HCT116 (cell line): ENCODE measurements at regions not wholly inside any gene's neighbourhood (a gene's known extent, or its start where the extent isn't known, plus 50 kb on each side); places are given as distances from the start of the nearest gene placed in this dataset.

Experiments
- ATAC-seq: fragments of 200-7000 bp; cut with Tn5 transposase; 2 replicates; pipeline ENCODE4 v1.9.1; 2020; ENCODE audit warnings: mild to moderate bottlenecking, moderate library complexity
- BruUV-seq: library from RNA; stranded (reverse); fragments of 400-500 nt; replicated peaks from 2 replicates; lab custom pipeline; 2021; lab: Mats Ljungman, UMichigan
- CTCF ChIA-PET: fragments of 300-600 bp; sonication (Branson Sonifier 250); formaldehyde crosslinking; loops from one replicate; lab custom pipeline; 2021; ENCODE audit warnings: antibody characterized with exemption; lab: Charles Lee
- POLR2A ChIA-PET: fragments of 300-600, 350-600 bp; sonication (Branson Sonifier 250); formaldehyde crosslinking; loops from one replicate; lab custom pipeline; 2021; ENCODE audit warnings: antibody characterized with exemption; lab: Charles Lee
- RAD21 ChIA-PET, 2 experiments: fragments of 300-600 bp; sonication (Branson Sonifier 250); formaldehyde crosslinking; loops; one replicate each; lab custom pipeline; 2023; ENCODE audit warnings: low total read pairs in 2 of 2; ENCODE audit not compliant: uncharacterized antibody in 2 of 2, unreplicated experiment in 2 of 2, low non-redundant PET in 1 of 2; lab: Charles Lee
- DNase-seq: peaks from one replicate; pipeline ENCODE4 v3.0.0-alpha.2; 2010; ENCODE audit warnings: low read depth, low spot score
- H2AFZ ChIP-seq: fragments of 200-600 bp; shearing (Covaris generic), sonication (generic); 2 replicates; pipeline ENCODE4 v1.6.1; 2017; ENCODE audit warnings: low read depth, mixed run types, mixed read lengths, antibody characterized with exemption, low read length; ENCODE audit not compliant: poor library complexity, severe bottlenecking
- H3K27ac ChIP-seq: 2 replicates; pipeline ENCODE4 v1.5.1; 2012; ENCODE audit warnings: low read depth, low read length
- H3K27me3 ChIP-seq: fragments of 200-600 bp; sonication (generic); 2 replicates; pipeline ENCODE4 v1.6.1; 2016; ENCODE audit warnings: mixed run types, low read length, mixed read lengths; ENCODE audit not compliant: insufficient read depth
- H3K36me3 ChIP-seq, 2 experiments: fragments of 200-500 bp in 1 of 2; fragments of 200-600 bp in 1 of 2; sonication (Bioruptor generic) in 1 of 2; sonication (generic) in 1 of 2; 2 replicates each; pipeline versions ENCODE4 v1.5.1 to v1.6.1; 2014 to 2016; ENCODE audit warnings: low read length in 2 of 2, inconsistent platforms in 1 of 2, mixed read lengths in 1 of 2, mixed run types in 1 of 2; ENCODE audit not compliant: insufficient read depth in 2 of 2, control insufficient read depth in 1 of 2
- H3K4me1 ChIP-seq, 2 experiments: fragments of 200-600 bp in 1 of 2; sonication (generic) in 1 of 2; 2 replicates each; pipeline versions ENCODE4 v1.5.1 to v1.6.1; 2012 to 2017; ENCODE audit warnings: low read length in 2 of 2, inconsistent platforms in 1 of 2, mild to moderate bottlenecking in 1 of 2, mixed read lengths in 1 of 2, mixed run types in 1 of 2, moderate library complexity in 1 of 2; ENCODE audit not compliant: insufficient read depth in 2 of 2, control insufficient read depth in 1 of 2
- H3K4me2 ChIP-seq: fragments of 200-600 bp; sonication (generic); 2 replicates; pipeline ENCODE4 v1.6.1; 2017; ENCODE audit warnings: mixed run types, low read length, mixed read lengths
- H3K4me3 ChIP-seq, 2 experiments: fragments of 200-600 bp in 1 of 2; sonication (generic) in 1 of 2; replicated peaks in 1 of 2; 2 replicates each; pipeline ENCODE4 v1.5.1; 2011 to 2016; ENCODE audit warnings: low read length in 2 of 2, control low read depth in 1 of 2, low read depth in 1 of 2, mild to moderate bottlenecking in 1 of 2, mixed read lengths in 1 of 2, mixed run types in 1 of 2
- H3K79me2 ChIP-seq: fragments of 200-600 bp; sonication (generic); 2 replicates; pipeline ENCODE4 v1.6.1; 2017; ENCODE audit warnings: mild to moderate bottlenecking, mixed run types, low read length, moderate library complexity, mixed read lengths; ENCODE audit not compliant: insufficient read depth
- H3K9ac ChIP-seq: fragments of 200-600 bp; sonication (generic); 2 replicates; pipeline ENCODE4 v1.6.1; 2016; ENCODE audit warnings: low read length, mixed read lengths
- H3K9me2 ChIP-seq: fragments of 200-600 bp; sonication (generic), shearing (Covaris generic); 2 replicates; pipeline ENCODE4 v1.6.1; 2017; ENCODE audit warnings: mixed run types, mild to moderate bottlenecking, moderate library complexity; ENCODE audit not compliant: insufficient read depth
- H3K9me3 ChIP-seq, 2 experiments: fragments of 200-500 bp in 1 of 2; fragments of 200-600 bp in 1 of 2; sonication (Bioruptor generic) in 1 of 2; sonication (generic) in 1 of 2; 2 replicates each; pipeline ENCODE4 v1.6.1; 2014 to 2017; ENCODE audit warnings: low read length in 2 of 2, mixed read lengths in 2 of 2, inconsistent platforms in 1 of 2, low read depth in 1 of 2, mild to moderate bottlenecking in 1 of 2, mixed run types in 1 of 2, moderate library complexity in 1 of 2; ENCODE audit not compliant: control insufficient read depth in 1 of 2, insufficient read depth in 1 of 2
- H4K20me1 ChIP-seq: fragments of 200-600 bp; sonication (generic), shearing (Covaris generic); 2 replicates; pipeline ENCODE4 v1.6.1; 2017; ENCODE audit warnings: mixed run types, mild to moderate bottlenecking, moderate library complexity; ENCODE audit not compliant: insufficient read depth
- CBX3 ChIP-seq: IDR thresholded peaks from 2 replicates; pipeline ENCODE4 v1.6.1; 2012; ENCODE audit warnings: low read depth
- CEBPB ChIP-seq: IDR thresholded peaks from 2 replicates; pipeline ENCODE4 v1.6.1; 2012; ENCODE audit warnings: low read depth
- EZH2phosphoT487 ChIP-seq: fragments of 200-600 bp; IDR thresholded peaks from 2 replicates; pipeline ENCODE4 v1.6.1; 2018; ENCODE audit warnings: antibody characterized with exemption, borderline replicate concordance
- FOSL1 ChIP-seq: IDR thresholded peaks from 2 replicates; pipeline ENCODE4 v1.6.1; 2012; ENCODE audit warnings: low read depth
- POLR2A ChIP-seq: IDR thresholded peaks from 2 replicates; pipeline ENCODE4 v1.7.0; 2011; ENCODE audit warnings: borderline replicate concordance; ENCODE audit not compliant: insufficient read depth, insufficient read length; ENCODE audit errors: extremely low read depth
- SRF ChIP-seq: IDR thresholded peaks from 2 replicates; pipeline ENCODE4 v1.6.1; 2012; ENCODE audit warnings: low read depth
- TCF7L2 ChIP-seq: IDR thresholded peaks from 2 replicates; pipeline ENCODE4 v1.7.0; 2011; ENCODE audit warnings: borderline replicate concordance, inconsistent platforms; ENCODE audit not compliant: insufficient read depth, insufficient read length; ENCODE audit errors: extremely low read depth
- ZNF274 ChIP-seq: fragments of 200-500 bp; sonication (Bioruptor generic); IDR thresholded peaks from 2 replicates; pipeline ENCODE4 v1.6.1; 2014; ENCODE audit warnings: mild to moderate bottlenecking, low read depth, low read length, inconsistent platforms
- intact Hi-C: fragments of 100-400 bp; cut with micrococcal nuclease; formaldehyde crosslinking; loops from 2 replicates; pipeline ENCODE4 v1.10.0; 2022
- TF ChIP-seq, protein P1 (sequence below): IDR thresholded peaks from 2 replicates; pipeline ENCODE4 v1.6.1; 2012
- TF ChIP-seq, protein P2 (sequence below): IDR thresholded peaks from 2 replicates; pipeline ENCODE4 v1.6.1; 2011; ENCODE audit warnings: mild to moderate bottlenecking, low read length, moderate library complexity; ENCODE audit not compliant: insufficient replicate concordance; ENCODE audit errors: extremely low read depth
- TF ChIP-seq, protein P3 (sequence below), 3 experiments: fragments of 200-600 bp in 1 of 3; sonication (generic) in 1 of 3; IDR thresholded peaks in 2 of 3; conservative IDR thresholded peaks in 1 of 3; 2 replicates each; pipeline ENCODE4 v1.5.1; 2012 to 2017; ENCODE audit warnings: low read depth in 2 of 3, low read length in 2 of 3, antibody characterized with exemption in 1 of 3, borderline replicate concordance in 1 of 3, control low read depth in 1 of 3, mild to moderate bottlenecking in 1 of 3, mixed read lengths in 1 of 3, mixed run types in 1 of 3, moderate library complexity in 1 of 3; ENCODE audit not compliant: insufficient read depth in 1 of 3

DNA sequence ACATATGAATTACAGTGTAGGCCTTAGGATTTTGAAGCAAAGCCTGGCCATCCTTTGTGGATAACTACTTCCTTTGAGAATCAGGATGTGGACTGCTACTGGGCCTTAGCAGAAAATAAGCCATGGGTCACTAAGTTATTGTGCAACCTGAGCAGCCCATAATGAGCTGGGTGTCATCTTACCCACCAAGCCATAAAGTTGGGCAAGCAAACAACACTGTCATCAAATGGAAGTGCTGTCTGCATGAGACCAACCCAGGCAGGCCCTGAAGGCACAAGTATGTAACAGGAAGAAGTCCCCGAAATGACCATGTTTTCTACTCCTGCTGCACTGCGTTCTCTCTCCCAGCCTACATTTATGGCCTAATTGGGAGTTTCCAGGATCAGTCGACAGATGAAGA is 205.6 kb upstream of the GGTLC1 start:
- H2AFZ ChIP-seq: no peak overlapping the region
- no peak overlapping the region for H3K9ac ChIP-seq
- H3K36me3 ChIP-seq: no peaks in the 10 kb centered on the region
- TF ChIP-seq, protein P1, sequence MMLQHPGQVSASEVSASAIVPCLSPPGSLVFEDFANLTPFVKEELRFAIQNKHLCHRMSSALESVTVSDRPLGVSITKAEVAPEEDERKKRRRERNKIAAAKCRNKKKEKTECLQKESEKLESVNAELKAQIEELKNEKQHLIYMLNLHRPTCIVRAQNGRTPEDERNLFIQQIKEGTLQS: no peak
- no peak for TF ChIP-seq FOSL1
- TF ChIP-seq, protein P2, sequence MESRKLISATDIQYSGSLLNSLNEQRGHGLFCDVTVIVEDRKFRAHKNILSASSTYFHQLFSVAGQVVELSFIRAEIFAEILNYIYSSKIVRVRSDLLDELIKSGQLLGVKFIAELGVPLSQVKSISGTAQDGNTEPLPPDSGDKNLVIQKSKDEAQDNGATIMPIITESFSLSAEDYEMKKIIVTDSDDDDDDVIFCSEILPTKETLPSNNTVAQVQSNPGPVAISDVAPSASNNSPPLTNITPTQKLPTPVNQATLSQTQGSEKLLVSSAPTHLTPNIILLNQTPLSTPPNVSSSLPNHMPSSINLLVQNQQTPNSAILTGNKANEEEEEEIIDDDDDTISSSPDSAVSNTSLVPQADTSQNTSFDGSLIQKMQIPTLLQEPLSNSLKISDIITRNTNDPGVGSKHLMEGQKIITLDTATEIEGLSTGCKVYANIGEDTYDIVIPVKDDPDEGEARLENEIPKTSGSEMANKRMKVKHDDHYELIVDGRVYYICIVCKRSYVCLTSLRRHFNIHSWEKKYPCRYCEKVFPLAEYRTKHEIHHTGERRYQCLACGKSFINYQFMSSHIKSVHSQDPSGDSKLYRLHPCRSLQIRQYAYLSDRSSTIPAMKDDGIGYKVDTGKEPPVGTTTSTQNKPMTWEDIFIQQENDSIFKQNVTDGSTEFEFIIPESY: no peak
- no peak for TF ChIP-seq SRF
- TF ChIP-seq CBX3: no peak
- TF ChIP-seq POLR2A: no peak
- TF ChIP-seq CEBPB: no peak
- TF ChIP-seq, protein P3, sequence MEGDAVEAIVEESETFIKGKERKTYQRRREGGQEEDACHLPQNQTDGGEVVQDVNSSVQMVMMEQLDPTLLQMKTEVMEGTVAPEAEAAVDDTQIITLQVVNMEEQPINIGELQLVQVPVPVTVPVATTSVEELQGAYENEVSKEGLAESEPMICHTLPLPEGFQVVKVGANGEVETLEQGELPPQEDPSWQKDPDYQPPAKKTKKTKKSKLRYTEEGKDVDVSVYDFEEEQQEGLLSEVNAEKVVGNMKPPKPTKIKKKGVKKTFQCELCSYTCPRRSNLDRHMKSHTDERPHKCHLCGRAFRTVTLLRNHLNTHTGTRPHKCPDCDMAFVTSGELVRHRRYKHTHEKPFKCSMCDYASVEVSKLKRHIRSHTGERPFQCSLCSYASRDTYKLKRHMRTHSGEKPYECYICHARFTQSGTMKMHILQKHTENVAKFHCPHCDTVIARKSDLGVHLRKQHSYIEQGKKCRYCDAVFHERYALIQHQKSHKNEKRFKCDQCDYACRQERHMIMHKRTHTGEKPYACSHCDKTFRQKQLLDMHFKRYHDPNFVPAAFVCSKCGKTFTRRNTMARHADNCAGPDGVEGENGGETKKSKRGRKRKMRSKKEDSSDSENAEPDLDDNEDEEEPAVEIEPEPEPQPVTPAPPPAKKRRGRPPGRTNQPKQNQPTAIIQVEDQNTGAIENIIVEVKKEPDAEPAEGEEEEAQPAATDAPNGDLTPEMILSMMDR (IDR thresholded peaks at IDR 0.05 in 2 of 3, conservative IDR thresholded peaks at IDR 0.05 in 1 of 3; ENCODE audit: borderline replicate concordance in 1 of 3, insufficient read depth in 1 of 3, low read depth in 2 of 3, low read length in 2 of 3): no peak
- TF ChIP-seq TCF7L2: no peak
- no peak for TF ChIP-seq EZH2phosphoT487
- no peak for TF ChIP-seq ZNF274
- intact Hi-C loops: no loop called here
- ChIA-PET CTCF (no interaction called here), RAD21 (no interaction called here), POLR2A (no interaction called here)
- no peak for DNase-seq
- peaks cover 0 to 3% of the 10 kb centered on the region in 2 experiments; a peak in 1 of 4 replicates for H3K9me3 ChIP-seq
- H3K4me2 ChIP-seq: no peak overlapping the region
- H3K79me2 ChIP-seq: no peaks in the 10 kb centered on the region
- H3K27ac ChIP-seq: no peak overlapping the region
- no peaks in the 10 kb centered on the region for H3K27me3 ChIP-seq
- BruUV-seq: no TSS peak
- H4K20me1 ChIP-seq: no peaks in the 10 kb centered on the region
- H3K4me1 ChIP-seq: no peaks in the 10 kb centered on the region
- no peaks in the 10 kb centered on the region for H3K9me2 ChIP-seq
- ATAC-seq: no peak
- H3K4me3 ChIP-seq: no peak overlapping the region
